ENCODE measurements at regions not wholly inside any gene's neighbourhood (a gene's known extent, or its start where the extent isn't known, plus 50 kb on each side); places are given as distances from the start of the nearest gene placed in this dataset.
"Not testable (repeated sequence)": the region's sequence is repeated elsewhere in the genome, so short reads cannot be mapped to it uniquely, and the experiment has no call there.

- not testable (repeated sequence) for H3K4me3 ChIP-seq (ENCODE audit: low read depth in 1 of 2, low read length in 2 of 2); H3K4me1 ChIP-seq (ENCODE audit: control insufficient read depth in 1 of 2, insufficient read depth in 2 of 2, low read length in 2 of 2); H3K27ac ChIP-seq (ENCODE audit: low read length); H3K36me3 ChIP-seq (ENCODE audit: control insufficient read depth in 1 of 2, insufficient read depth in 2 of 2, low read length in 2 of 2); H3K27me3 ChIP-seq (ENCODE audit: low read depth, low read length)
- peaks cover 1 to 20% of the 10 kb centered on the region in 2 donors for H3K9me3 ChIP-seq (ENCODE audit: control insufficient read depth in 1 of 2, low read length in 2 of 2)
These were observed 2924.6 kb upstream of the OR11H1 start for GRCh38 chr22:12603399-12603798.

- not testable (repeated sequence) for H3K36me3 ChIP-seq (ENCODE audit: control insufficient read depth in 1 of 2, insufficient read depth in 2 of 2, low read length in 2 of 2); H3K27ac ChIP-seq (ENCODE audit: low read length); H3K4me3 ChIP-seq (ENCODE audit: low read depth in 1 of 2, low read length in 2 of 2); H3K27me3 ChIP-seq (ENCODE audit: low read depth, low read length); H3K4me1 ChIP-seq (ENCODE audit: control insufficient read depth in 1 of 2, insufficient read depth in 2 of 2, low read length in 2 of 2)
- peaks cover 0 to 20% of the 10 kb centered on the region in 2 donors for H3K9me3 ChIP-seq (ENCODE audit: control insufficient read depth in 1 of 2, low read length in 2 of 2)
These were observed 2924.2 kb upstream of the OR11H1 start for GRCh38 chr22:12603833-12604232.

GRCh38 chr22:12608454-12608853 is 2919.5 kb upstream of the OR11H1 start:
- H3K27me3 ChIP-seq (ENCODE audit: low read depth, low read length); H3K27ac ChIP-seq (ENCODE audit: low read length); H3K9me3 ChIP-seq (ENCODE audit: control insufficient read depth in 1 of 2, low read length in 2 of 2); H3K36me3 ChIP-seq (ENCODE audit: control insufficient read depth in 1 of 2, insufficient read depth in 2 of 2, low read length in 2 of 2); H3K4me1 ChIP-seq (ENCODE audit: control insufficient read depth in 1 of 2, insufficient read depth in 2 of 2, low read length in 2 of 2); H3K4me3 ChIP-seq (ENCODE audit: low read depth in 1 of 2, low read length in 2 of 2): not testable (repeated sequence)

GRCh38 chr22:12613199-12613598 is 2914.8 kb upstream of the OR11H1 start:
- H3K4me1 ChIP-seq (ENCODE audit: control insufficient read depth in 1 of 2, insufficient read depth in 2 of 2, low read length in 2 of 2), result no peaks in the 10 kb centered on the region
- H3K27me3 ChIP-seq (ENCODE audit: low read depth, low read length), result no peaks in the 10 kb centered on the region
- H3K27ac ChIP-seq (ENCODE audit: low read length), result no peak overlapping the region
- no peak overlapping the region for H3K4me3 ChIP-seq (ENCODE audit: low read depth in 1 of 2, low read length in 2 of 2)
- no peaks in the 10 kb centered on the region for H3K36me3 ChIP-seq (ENCODE audit: control insufficient read depth in 1 of 2, insufficient read depth in 2 of 2, low read length in 2 of 2)
- peaks cover 0 to 6% of the 10 kb centered on the region in 2 donors for H3K9me3 ChIP-seq (ENCODE audit: control insufficient read depth in 1 of 2, low read length in 2 of 2)

- not testable (repeated sequence) for H3K4me1 ChIP-seq (ENCODE audit: control insufficient read depth in 1 of 2, insufficient read depth in 2 of 2, low read length in 2 of 2); H3K4me3 ChIP-seq (ENCODE audit: low read depth in 1 of 2, low read length in 2 of 2); H3K27me3 ChIP-seq (ENCODE audit: low read depth, low read length); H3K27ac ChIP-seq (ENCODE audit: low read length); H3K36me3 ChIP-seq (ENCODE audit: control insufficient read depth in 1 of 2, insufficient read depth in 2 of 2, low read length in 2 of 2); H3K9me3 ChIP-seq (ENCODE audit: control insufficient read depth in 1 of 2, low read length in 2 of 2)
These were observed 2914.1 kb upstream of the OR11H1 start for GRCh38 chr22:12613907-12614306.

- not testable (repeated sequence) for H3K4me1 ChIP-seq (ENCODE audit: control insufficient read depth in 1 of 2, insufficient read depth in 2 of 2, low read length in 2 of 2); H3K27me3 ChIP-seq (ENCODE audit: low read depth, low read length); H3K27ac ChIP-seq (ENCODE audit: low read length); H3K9me3 ChIP-seq (ENCODE audit: control insufficient read depth in 1 of 2, low read length in 2 of 2); H3K4me3 ChIP-seq (ENCODE audit: low read depth in 1 of 2, low read length in 2 of 2); H3K36me3 ChIP-seq (ENCODE audit: control insufficient read depth in 1 of 2, insufficient read depth in 2 of 2, low read length in 2 of 2)
These were observed 2901.1 kb upstream of the OR11H1 start for GRCh38 chr22:12626894-12627293.

GRCh38 chr22:12629815-12630214 is 2898.2 kb upstream of the OR11H1 start:
- not testable (repeated sequence) for H3K4me1 ChIP-seq (ENCODE audit: control insufficient read depth in 1 of 2, insufficient read depth in 2 of 2, low read length in 2 of 2); H3K4me3 ChIP-seq (ENCODE audit: low read depth in 1 of 2, low read length in 2 of 2); H3K9me3 ChIP-seq (ENCODE audit: control insufficient read depth in 1 of 2, low read length in 2 of 2); H3K36me3 ChIP-seq (ENCODE audit: control insufficient read depth in 1 of 2, insufficient read depth in 2 of 2, low read length in 2 of 2); H3K27me3 ChIP-seq (ENCODE audit: low read depth, low read length); H3K27ac ChIP-seq (ENCODE audit: low read length)

- not testable (repeated sequence) for H3K36me3 ChIP-seq (ENCODE audit: control insufficient read depth in 1 of 2, insufficient read depth in 2 of 2, low read length in 2 of 2); H3K4me3 ChIP-seq (ENCODE audit: low read depth in 1 of 2, low read length in 2 of 2); H3K27ac ChIP-seq (ENCODE audit: low read length); H3K9me3 ChIP-seq (ENCODE audit: control insufficient read depth in 1 of 2, low read length in 2 of 2); H3K27me3 ChIP-seq (ENCODE audit: low read depth, low read length); H3K4me1 ChIP-seq (ENCODE audit: control insufficient read depth in 1 of 2, insufficient read depth in 2 of 2, low read length in 2 of 2)
These were observed 2897.0 kb upstream of the OR11H1 start for GRCh38 chr22:12630965-12631364.

GRCh38 chr22:12637566-12638166 is 2890.3 kb upstream of the OR11H1 start:
- not testable (repeated sequence) for H3K4me3 ChIP-seq (ENCODE audit: low read depth in 1 of 2, low read length in 2 of 2); H3K36me3 ChIP-seq (ENCODE audit: control insufficient read depth in 1 of 2, insufficient read depth in 2 of 2, low read length in 2 of 2)

GRCh38 chr22:12638319-12638718 is 2889.7 kb upstream of the OR11H1 start:
- H3K4me1 ChIP-seq (ENCODE audit: control insufficient read depth in 1 of 2, insufficient read depth in 2 of 2, low read length in 2 of 2); H3K9me3 ChIP-seq (ENCODE audit: control insufficient read depth in 1 of 2, low read length in 2 of 2); H3K27ac ChIP-seq (ENCODE audit: low read length): not testable (repeated sequence)

More at GRCh38 chr22:12637566-12638166, 2890.3 kb upstream of the OR11H1 start:
- not testable (repeated sequence) for H3K27ac ChIP-seq (ENCODE audit: low read length); H3K9me3 ChIP-seq (ENCODE audit: control insufficient read depth in 1 of 2, low read length in 2 of 2); H3K4me1 ChIP-seq (ENCODE audit: control insufficient read depth in 1 of 2, insufficient read depth in 2 of 2, low read length in 2 of 2); H3K27me3 ChIP-seq (ENCODE audit: low read depth, low read length)

More at GRCh38 chr22:12638319-12638718, 2889.7 kb upstream of the OR11H1 start:
- not testable (repeated sequence) for H3K4me3 ChIP-seq (ENCODE audit: low read depth in 1 of 2, low read length in 2 of 2); H3K27me3 ChIP-seq (ENCODE audit: low read depth, low read length); H3K36me3 ChIP-seq (ENCODE audit: control insufficient read depth in 1 of 2, insufficient read depth in 2 of 2, low read length in 2 of 2)

All from muscle layer of duodenum (tissue), 2 donors.